ENCODE measurements at regions not wholly inside any gene's neighbourhood (a gene's known extent, or its start where the extent isn't known, plus 50 kb on each side); places are given as distances from the start of the nearest gene placed in this dataset.

- H3K27me3 ChIP-seq: no peaks in the 10 kb centered on the region
- H3K36me3 ChIP-seq: no peaks in the 10 kb centered on the region
- no peaks in the 10 kb centered on the region for H3K9me3 ChIP-seq
- H3K4me3 ChIP-seq (ENCODE audit: low read depth, low read length): no peak overlapping the region
- H3K4me1 ChIP-seq: no peaks in the 10 kb centered on the region
- no peak for DNase-seq
- no peak for TF ChIP-seq CTCF (IDR thresholded peaks at IDR 0.05; ENCODE audit: low read depth, low read length)
Observed at GRCh38 chr2:225275443-225275842, 124.1 kb upstream of the NYAP2 start.

GRCh38 chr2:225274751-225275150 is 124.8 kb upstream of the NYAP2 start:
- Histone ChIP-seq H3K9me3 (no peaks in the 10 kb centered on the region), H3K4me1 (no peaks in the 10 kb centered on the region), H3K27me3 (no peaks in the 10 kb centered on the region), H3K36me3 (no peaks in the 10 kb centered on the region), H3K4me3 (ENCODE audit: low read depth, low read length) (no peak overlapping the region)
- no peak for TF ChIP-seq CTCF (IDR thresholded peaks at IDR 0.05; ENCODE audit: low read depth, low read length)
- DNase-seq: peak; percentile 71

GRCh38 chr2:225272173-225272572 is 127.3 kb upstream of the NYAP2 start:
- Histone ChIP-seq H3K9me3 (no peaks in the 10 kb centered on the region), H3K4me3 (ENCODE audit: low read depth, low read length) (no peak overlapping the region), H3K36me3 (no peaks in the 10 kb centered on the region), H3K4me1 (no peaks in the 10 kb centered on the region), H3K27me3 (no peaks in the 10 kb centered on the region)
- no peak for DNase-seq
- no peak for TF ChIP-seq CTCF (IDR thresholded peaks at IDR 0.05; ENCODE audit: low read depth, low read length)

- H3K36me3 ChIP-seq: no peaks in the 10 kb centered on the region
- no peaks in the 10 kb centered on the region for H3K9me3 ChIP-seq
- no peaks in the 10 kb centered on the region for H3K27me3 ChIP-seq
- no peak overlapping the region for H3K4me3 ChIP-seq (ENCODE audit: low read depth, low read length)
- peak; percentile 49 for TF ChIP-seq CTCF (IDR thresholded peaks at IDR 0.05; ENCODE audit: low read depth, low read length)
- no peaks in the 10 kb centered on the region for H3K4me1 ChIP-seq
- DNase-seq: peak; percentile 64
Observed at GRCh38 chr2:225270861-225271260, 128.6 kb upstream of the NYAP2 start.

GRCh38 chr2:225270053-225270452 is 129.5 kb upstream of the NYAP2 start:
- no peaks in the 10 kb centered on the region for H3K27me3 ChIP-seq
- no peak for TF ChIP-seq CTCF (IDR thresholded peaks at IDR 0.05; ENCODE audit: low read depth, low read length)
- DNase-seq: no peak

GRCh38 chr2:225254363-225254762 is 145.1 kb upstream of the NYAP2 start:
- no peaks in the 10 kb centered on the region for H3K27me3 ChIP-seq
- no peak for TF ChIP-seq CTCF (IDR thresholded peaks at IDR 0.05; ENCODE audit: low read depth, low read length)
- no peaks in the 10 kb centered on the region for H3K4me1 ChIP-seq
- H3K36me3 ChIP-seq: no peaks in the 10 kb centered on the region
- H3K9me3 ChIP-seq: no peaks in the 10 kb centered on the region
- no peak overlapping the region for H3K4me3 ChIP-seq (ENCODE audit: low read depth, low read length)
- DNase-seq: no peak

More at GRCh38 chr2:225270053-225270452, 129.5 kb upstream of the NYAP2 start:
- Histone ChIP-seq H3K4me3 (ENCODE audit: low read depth, low read length) (no peak overlapping the region), H3K9me3 (no peaks in the 10 kb centered on the region), H3K4me1 (no peaks in the 10 kb centered on the region), H3K36me3 (no peaks in the 10 kb centered on the region)

All from BE2C (cell line).